Activated naive CD8-positive, alpha-beta T cell (primary cell): ENCODE measurements at regions not wholly inside any gene's neighbourhood (a gene's known extent, or its start where the extent isn't known, plus 50 kb on each side); places are given as distances from the start of the nearest gene placed in this dataset.

Source experiments
- H3K27ac Mint-ChIP-seq: one replicate; pipeline ENCODE4 v1.8.0; 2021; ENCODE audit warnings: mixed read lengths
- H3K27me3 Mint-ChIP-seq: one replicate; pipeline ENCODE4 v1.8.0; 2021; ENCODE audit warnings: mixed read lengths
- H3K36me3 Mint-ChIP-seq: one replicate; pipeline ENCODE4 v1.8.0; 2021; ENCODE audit warnings: mixed read lengths
- H3K4me1 Mint-ChIP-seq: one replicate; pipeline ENCODE4 v1.8.0; 2021; ENCODE audit warnings: low read depth, mixed read lengths
- H3K4me3 Mint-ChIP-seq: one replicate; pipeline ENCODE4 v1.8.0; 2021; ENCODE audit warnings: mild to moderate bottlenecking, mixed read lengths
- H3K9me3 Mint-ChIP-seq: one replicate; pipeline ENCODE4 v1.8.0; 2021; ENCODE audit warnings: low read depth, mixed read lengths

DNA sequence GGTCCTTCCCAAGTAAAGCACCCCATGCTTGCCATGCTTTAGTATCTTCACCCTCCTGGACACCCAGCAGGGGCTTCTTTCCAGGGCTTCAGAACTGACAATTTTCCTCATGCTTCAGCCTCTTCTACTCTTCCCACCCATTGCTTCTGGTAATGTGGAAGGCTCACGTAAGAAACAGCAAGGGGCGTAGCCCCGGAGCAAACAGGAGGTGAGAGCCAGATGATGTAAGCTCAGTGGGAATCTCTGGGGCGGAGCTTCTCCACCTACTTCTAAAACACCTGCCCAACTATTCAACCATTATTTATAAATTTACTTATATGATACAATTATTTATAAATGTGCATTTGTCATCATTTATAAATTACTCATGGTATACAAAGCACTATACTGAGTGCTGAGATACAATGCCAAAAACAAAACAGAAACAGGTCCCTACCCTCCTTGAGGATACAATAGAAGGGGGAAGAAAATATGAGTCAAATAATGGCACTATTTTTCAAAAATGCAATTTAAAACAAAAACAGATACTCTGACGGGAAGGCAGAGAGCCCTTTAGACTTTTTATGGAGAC is 140.1 kb upstream of the CAMK1G start:
- H3K36me3 Mint-ChIP-seq: no peaks in the 10 kb centered on the region
- H3K4me3 Mint-ChIP-seq: no peak overlapping the region
- H3K27ac Mint-ChIP-seq: no peak overlapping the region
- peaks cover 4% of the 10 kb centered on the region for H3K9me3 Mint-ChIP-seq
- H3K27me3 Mint-ChIP-seq: peaks cover 2% of the 10 kb centered on the region
- H3K4me1 Mint-ChIP-seq: no peaks in the 10 kb centered on the region

- peaks cover 4% of the 10 kb centered on the region for H3K9me3 Mint-ChIP-seq
- H3K27ac Mint-ChIP-seq: no peak overlapping the region
- no peaks in the 10 kb centered on the region for H3K4me1 Mint-ChIP-seq
- H3K36me3 Mint-ChIP-seq: no peaks in the 10 kb centered on the region
- H3K4me3 Mint-ChIP-seq: no peak overlapping the region
- peaks cover 2% of the 10 kb centered on the region for H3K27me3 Mint-ChIP-seq
These were observed 139.4 kb upstream of the CAMK1G start for GRCh38 chr1:209443975-209444651.

DNA sequence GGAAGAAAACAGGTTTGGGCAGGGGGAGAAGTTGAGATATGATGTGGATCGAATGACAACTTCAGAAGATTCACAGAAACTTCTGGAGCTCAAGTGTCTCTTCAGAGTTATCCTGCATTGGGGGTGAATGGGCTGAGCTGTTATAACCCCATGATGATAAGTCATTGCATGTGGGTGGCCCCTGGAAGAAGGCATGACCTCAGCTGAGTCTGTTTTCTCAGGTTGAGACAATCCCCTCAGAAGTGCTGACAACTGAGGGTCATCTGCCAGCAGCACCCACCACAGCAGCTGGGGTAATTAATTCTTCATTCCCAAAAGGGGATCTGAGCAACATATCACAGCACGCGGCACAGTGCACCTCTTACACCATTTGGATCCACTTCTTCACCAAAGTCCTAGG is 138.6 kb upstream of the CAMK1G start:
- Mint-ChIP-seq H3K27me3 (peaks cover 2% of the 10 kb centered on the region), H3K27ac (no peak overlapping the region), H3K4me1 (no peaks in the 10 kb centered on the region), H3K9me3 (peaks cover 1% of the 10 kb centered on the region), H3K36me3 (no peaks in the 10 kb centered on the region), H3K4me3 (no peak overlapping the region)

DNA sequence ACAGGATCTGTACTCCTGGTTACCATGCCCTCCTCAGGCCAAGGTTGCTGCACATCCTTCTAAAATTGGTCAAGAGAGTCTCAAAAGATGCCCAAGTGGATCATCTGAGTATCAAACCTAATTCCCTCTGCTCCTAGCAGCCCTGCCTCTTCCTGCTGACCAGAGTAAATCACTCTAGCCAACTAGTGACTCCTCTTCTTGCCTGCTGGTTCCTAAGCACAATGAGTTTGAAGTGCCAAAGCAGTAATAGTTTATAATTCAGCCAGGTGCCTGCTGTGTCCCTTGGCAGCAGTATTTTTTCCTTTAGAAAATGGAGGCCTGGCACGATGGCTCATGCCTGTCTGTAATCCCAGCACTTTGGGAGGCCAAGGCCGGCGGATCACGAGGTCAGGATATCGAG is 137.9 kb upstream of the CAMK1G start:
- Mint-ChIP-seq H3K4me3 (no peak overlapping the region), H3K36me3 (no peaks in the 10 kb centered on the region), H3K27me3 (no peaks in the 10 kb centered on the region), H3K4me1 (no peaks in the 10 kb centered on the region), H3K27ac (no peak overlapping the region), H3K9me3 (no peaks in the 10 kb centered on the region)

- Mint-ChIP-seq H3K36me3 (no peaks in the 10 kb centered on the region), H3K4me3 (no peak overlapping the region), H3K4me1 (no peaks in the 10 kb centered on the region), H3K27me3 (no peaks in the 10 kb centered on the region), H3K9me3 (no peaks in the 10 kb centered on the region), H3K27ac (no peak overlapping the region)
These were observed 137.2 kb upstream of the CAMK1G start for GRCh38 chr1:209446356-209446755.

DNA sequence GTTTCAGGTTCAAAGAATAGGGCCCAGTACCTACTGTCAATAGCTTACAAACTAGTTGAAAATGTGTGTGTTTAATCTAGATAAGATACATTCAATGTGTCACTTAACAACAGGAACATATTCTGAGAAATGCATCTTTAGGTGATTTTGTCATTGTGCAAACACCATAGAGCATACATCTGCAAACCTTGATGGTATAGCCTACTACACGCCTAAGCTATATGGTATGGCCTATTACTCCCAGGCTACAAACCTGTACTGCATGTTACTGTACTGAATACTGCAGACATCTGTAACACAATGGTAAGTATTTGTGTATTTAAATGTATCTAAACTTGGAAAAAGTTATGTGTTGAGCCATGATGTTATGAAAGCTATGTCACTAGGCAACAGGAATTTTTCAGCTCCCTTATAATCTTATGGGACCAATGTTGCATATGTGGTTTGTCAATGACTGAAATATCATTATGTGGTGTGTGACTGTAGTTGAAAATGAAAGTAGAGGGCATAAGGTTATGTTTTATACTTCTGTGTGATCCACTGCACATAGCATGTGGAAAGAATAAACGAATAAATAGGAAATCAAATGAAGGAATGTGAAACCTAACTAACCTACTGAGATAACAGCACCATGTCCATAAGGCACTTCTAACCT is 129.0 kb upstream of the CAMK1G start:
- H3K4me1 Mint-ChIP-seq: no peaks in the 10 kb centered on the region
- H3K36me3 Mint-ChIP-seq: no peaks in the 10 kb centered on the region
- H3K27me3 Mint-ChIP-seq: peaks cover 8% of the 10 kb centered on the region
- H3K27ac Mint-ChIP-seq: no peak overlapping the region
- no peak overlapping the region for H3K4me3 Mint-ChIP-seq
- no peaks in the 10 kb centered on the region for H3K9me3 Mint-ChIP-seq

DNA sequence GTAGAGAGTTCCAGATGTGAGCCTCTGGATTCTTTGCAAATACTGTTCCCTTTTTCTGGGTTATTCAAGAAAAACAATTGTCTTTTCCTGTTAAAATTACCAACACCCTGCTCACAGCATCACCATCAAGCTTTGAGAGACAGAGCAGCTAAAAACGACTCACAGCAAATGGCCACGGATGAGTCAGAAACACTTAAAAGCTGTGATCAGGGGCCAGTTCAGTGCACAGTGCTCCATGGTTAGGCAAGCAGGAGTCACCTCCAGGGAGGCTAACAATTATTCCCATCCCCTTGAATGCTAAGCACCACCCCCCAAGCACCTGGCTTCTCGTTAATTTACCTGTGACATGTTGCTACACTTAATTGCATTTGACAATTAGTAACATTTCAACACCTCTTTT is 128.4 kb upstream of the CAMK1G start:
- H3K36me3 Mint-ChIP-seq: no peaks in the 10 kb centered on the region
- no peak overlapping the region for H3K27ac Mint-ChIP-seq
- H3K4me3 Mint-ChIP-seq: no peak overlapping the region
- peaks cover 8% of the 10 kb centered on the region for H3K27me3 Mint-ChIP-seq
- H3K4me1 Mint-ChIP-seq: no peaks in the 10 kb centered on the region
- no peaks in the 10 kb centered on the region for H3K9me3 Mint-ChIP-seq

- no peak overlapping the region for H3K27ac Mint-ChIP-seq
- H3K4me1 Mint-ChIP-seq: no peaks in the 10 kb centered on the region
These were observed 127.7 kb upstream of the CAMK1G start for GRCh38 chr1:209455661-209456358.

GRCh38 chr1:209456878-209457277 is 126.6 kb upstream of the CAMK1G start:
- H3K27me3 Mint-ChIP-seq: peaks cover 11% of the 10 kb centered on the region
- H3K36me3 Mint-ChIP-seq: no peaks in the 10 kb centered on the region
- H3K4me1 Mint-ChIP-seq: no peaks in the 10 kb centered on the region
- H3K27ac Mint-ChIP-seq: no peak overlapping the region
- H3K4me3 Mint-ChIP-seq: no peak overlapping the region
- peaks cover 7% of the 10 kb centered on the region for H3K9me3 Mint-ChIP-seq

More at GRCh38 chr1:209455661-209456358, 127.7 kb upstream of the CAMK1G start:
- H3K9me3 Mint-ChIP-seq: no peaks in the 10 kb centered on the region
- no peaks in the 10 kb centered on the region for H3K36me3 Mint-ChIP-seq
- H3K27me3 Mint-ChIP-seq: peaks cover 8% of the 10 kb centered on the region
- no peak overlapping the region for H3K4me3 Mint-ChIP-seq

- Mint-ChIP-seq H3K4me1 (no peaks in the 10 kb centered on the region), H3K9me3 (peaks cover 12% of the 10 kb centered on the region), H3K4me3 (no peak overlapping the region), H3K27ac (no peak overlapping the region), H3K36me3 (no peaks in the 10 kb centered on the region), H3K27me3 (peaks cover 11% of the 10 kb centered on the region)
These were observed 126.0 kb upstream of the CAMK1G start for GRCh38 chr1:209457401-209458125.

- no peak overlapping the region for H3K27ac Mint-ChIP-seq
- peaks cover 12% of the 10 kb centered on the region for H3K9me3 Mint-ChIP-seq
- no peak overlapping the region for H3K4me3 Mint-ChIP-seq
- H3K36me3 Mint-ChIP-seq: no peaks in the 10 kb centered on the region
- H3K4me1 Mint-ChIP-seq: no peaks in the 10 kb centered on the region
- H3K27me3 Mint-ChIP-seq: peaks cover 11% of the 10 kb centered on the region
These were observed 124.6 kb upstream of the CAMK1G start for GRCh38 chr1:209458921-209459320.

- Mint-ChIP-seq H3K4me3 (no peak overlapping the region), H3K27ac (no peak overlapping the region)
These were observed 122.3 kb upstream of the CAMK1G start for GRCh38 chr1:209461168-209461567.

GRCh38 chr1:209462433-209462832 is 121.1 kb upstream of the CAMK1G start:
- Mint-ChIP-seq H3K4me1 (no peaks in the 10 kb centered on the region), H3K36me3 (no peaks in the 10 kb centered on the region), H3K9me3 (peaks cover 12% of the 10 kb centered on the region), H3K27ac (no peak overlapping the region), H3K27me3 (peaks cover 11% of the 10 kb centered on the region), H3K4me3 (no peak overlapping the region)

More at GRCh38 chr1:209461168-209461567, 122.3 kb upstream of the CAMK1G start:
- Mint-ChIP-seq H3K27me3 (peaks cover 13% of the 10 kb centered on the region), H3K9me3 (peaks cover 12% of the 10 kb centered on the region), H3K36me3 (no peaks in the 10 kb centered on the region), H3K4me1 (no peaks in the 10 kb centered on the region)

GRCh38 chr1:209463441-209463840 is 120.1 kb upstream of the CAMK1G start:
- Mint-ChIP-seq H3K4me3 (no peak overlapping the region), H3K27me3 (peaks cover 8% of the 10 kb centered on the region), H3K27ac (no peak overlapping the region), H3K36me3 (no peaks in the 10 kb centered on the region), H3K9me3 (peaks cover 12% of the 10 kb centered on the region), H3K4me1 (no peaks in the 10 kb centered on the region)

GRCh38 chr1:209473025-209473424 is 110.5 kb upstream of the CAMK1G start:
- Mint-ChIP-seq H3K4me3 (no peak overlapping the region), H3K4me1 (no peaks in the 10 kb centered on the region), H3K27me3 (peaks cover 10% of the 10 kb centered on the region), H3K9me3 (peaks cover 6% of the 10 kb centered on the region), H3K27ac (no peak overlapping the region), H3K36me3 (no peaks in the 10 kb centered on the region)
